B cell (primary cell): ENCODE measurements at regions not wholly inside any gene's neighbourhood (a gene's known extent, or its start where the extent isn't known, plus 50 kb on each side); places are given as distances from the start of the nearest gene placed in this dataset.

ENCODE experiments used
- ATAC-seq: fragments of 200-7000 bp; cut with Tn5 transposase; one replicate; pipeline ENCODE4 v1.10.0; 2021; ENCODE audit warnings: low read depth, mild to moderate bottlenecking, moderate number of reproducible peaks, moderate library complexity
- CTCF ChIA-PET: fragments of 350-600 bp; sonication (Branson Sonifier 250); formaldehyde crosslinking; loops from one replicate; lab custom pipeline; 2021; ENCODE audit warnings: antibody characterized with exemption, inconsistent platforms; lab: Charles Lee
- POLR2A ChIA-PET: fragments of 350-600 bp; sonication (Branson Sonifier 250); formaldehyde crosslinking; loops from one replicate; lab custom pipeline; 2021; ENCODE audit warnings: antibody characterized with exemption; lab: Charles Lee
- DNase-seq: peaks from one replicate; pipeline ENCODE4 v3.0.0; 2013
- H2AFZ ChIP-seq: 2 replicates; pipeline ENCODE4 v1.6.1; 2012; ENCODE audit warnings: mild to moderate bottlenecking, low read depth, low read length; ENCODE audit not compliant: insufficient read depth, poor library complexity, severe bottlenecking
- H3K27ac ChIP-seq, 2 donors: 1 replicate in 1 of 2; 2 replicates in 1 of 2; pipeline ENCODE4 v1.5.1; 2012 to 2013; ENCODE audit warnings: low read length in 2 of 2, mild to moderate bottlenecking in 2 of 2, moderate library complexity in 1 of 2
- H3K27me3 ChIP-seq, 4 experiments: fragments of 200-600 bp in 1 of 4; sonication (generic) in 1 of 4; replicated peaks in 1 of 4; 1 replicate in 2 of 4; 2 replicates in 2 of 4; pipeline versions ENCODE4 v1.6.1 to v1.7.0; 2013 to 2016; ENCODE audit warnings: low read length in 3 of 4, mild to moderate bottlenecking in 2 of 4, mixed read lengths in 1 of 4, moderate library complexity in 1 of 4; ENCODE audit not compliant: insufficient read depth in 4 of 4, control insufficient read depth in 3 of 4; ENCODE audit errors: control extremely low read depth in 1 of 4
- H3K36me3 ChIP-seq, 2 experiments: replicated peaks in 1 of 2; 1 replicate in 1 of 2; 2 replicates in 1 of 2; pipeline versions ENCODE4 v1.6.1 to v1.7.1; 2013; ENCODE audit warnings: low read length in 1 of 2; ENCODE audit not compliant: insufficient read depth in 2 of 2, control insufficient read depth in 1 of 2; ENCODE audit errors: control extremely low read depth in 1 of 2, extremely low read depth in 1 of 2
- H3K4me1 ChIP-seq, 2 donors: fragments of 200-600 bp in 1 of 2; sonication (generic) in 1 of 2; 1 replicate in 1 of 2; 2 replicates in 1 of 2; pipeline versions ENCODE4 v1.5.1 to v1.6.1; 2013 to 2017; ENCODE audit warnings: low read length in 2 of 2; ENCODE audit not compliant: control insufficient read depth in 2 of 2, insufficient read depth in 2 of 2
- H3K4me2 ChIP-seq: replicated peaks from 2 replicates; pipeline ENCODE3; 2012; ENCODE audit warnings: mild to moderate bottlenecking, low read depth, low read length; ENCODE audit not compliant: poor library complexity, severe bottlenecking
- H3K4me3 ChIP-seq, 5 experiments: fragments of 200-600 bp in 1 of 5; sonication (generic) in 1 of 5; 1 replicate in 3 of 5; 2 replicates in 2 of 5; pipeline versions ENCODE4 v1.5.1 to v1.7.0; 2011 to 2016; ENCODE audit warnings: low read length in 4 of 5, mild to moderate bottlenecking in 4 of 5, low read depth in 2 of 5, control low read depth in 1 of 5, moderate library complexity in 1 of 5; ENCODE audit not compliant: insufficient read depth in 1 of 5; ENCODE audit errors: control extremely low read depth in 1 of 5, extremely low read depth in 1 of 5
- H3K79me2 ChIP-seq: fragments of 200-600 bp; sonication (generic); one replicate; pipeline ENCODE4 v1.6.0; 2016; ENCODE audit warnings: low read length; ENCODE audit not compliant: control insufficient read depth, insufficient read depth
- H3K9ac ChIP-seq: fragments of 200-600 bp; sonication (generic); 2 replicates; pipeline ENCODE4 v1.6.1; 2017; ENCODE audit warnings: mild to moderate bottlenecking, low read length, moderate library complexity
- H3K9me3 ChIP-seq, 3 donors: one replicate each; pipeline versions ENCODE4 v1.6.1 to v1.7.1; 2013; ENCODE audit warnings: low read length in 2 of 3; ENCODE audit not compliant: control insufficient read depth in 2 of 3, insufficient read depth in 1 of 3; ENCODE audit errors: control extremely low read depth in 1 of 3
- H4K20me1 ChIP-seq: 2 replicates; pipeline ENCODE4 v1.6.0; 2012; ENCODE audit warnings: mild to moderate bottlenecking, low read length; ENCODE audit not compliant: insufficient read depth, control insufficient read depth, poor library complexity, severe bottlenecking
- H3K27ac Mint-ChIP-seq: one replicate; pipeline ENCODE4 v1.8.0; 2021; ENCODE audit warnings: mixed read lengths
- H3K27me3 Mint-ChIP-seq: one replicate; pipeline ENCODE4 v1.8.0; 2021; ENCODE audit warnings: mixed read lengths
- H3K4me1 Mint-ChIP-seq: one replicate; pipeline ENCODE4 v1.8.0; 2021; ENCODE audit warnings: mixed read lengths
- H3K4me3 Mint-ChIP-seq: one replicate; pipeline ENCODE4 v1.8.0; 2021; ENCODE audit warnings: mixed read lengths
- H3K9me3 Mint-ChIP-seq: one replicate; pipeline ENCODE4 v1.8.0; 2022; ENCODE audit warnings: mixed read lengths; ENCODE audit not compliant: insufficient read depth
- CTCF ChIP-seq: fragments of 200-600 bp; IDR thresholded peaks from one replicate; pipeline ENCODE4 v1.8.0; 2022; ENCODE audit warnings: antibody characterized with exemption, mild to moderate bottlenecking
- EZH2 ChIP-seq: IDR thresholded peaks from 2 replicates; pipeline ENCODE4 v1.6.1; 2012; ENCODE audit warnings: borderline replicate concordance, low read depth, mild to moderate bottlenecking, moderate library complexity, low read length; ENCODE audit not compliant: insufficient read depth, poor library complexity, severe bottlenecking
- WGBS: methylation state at CpG from one replicate; pipeline ENCODE4 v1.1.5; 2013; ENCODE audit warnings: missing lambda C conversion rate; ENCODE audit not compliant: insufficient coverage; 5-methylcytosine and 5-hydroxymethylcytosine counted together
- intact Hi-C: fragments of 100-400 bp; cut with micrococcal nuclease; formaldehyde crosslinking; loops from one replicate; pipeline ENCODE4 v1.10.0; 2022

- H3K27ac ChIP-seq, result no peak overlapping the region
- H3K27me3 ChIP-seq, result no peaks in the 10 kb centered on the region
- no peaks in the 10 kb centered on the region for H3K79me2 ChIP-seq
- ChIA-PET CTCF (no interaction called here), POLR2A (no interaction called here)
- Mint-ChIP-seq H3K4me1 (no peaks in the 10 kb centered on the region), H3K9me3 (no peaks in the 10 kb centered on the region), H3K27me3 (no peaks in the 10 kb centered on the region), H3K4me3 (no peak overlapping the region), H3K27ac (no peak overlapping the region)
- intact Hi-C loops, result no loop called here
- WGBS, result no CpG with 5 or more reads among the region's 1 CpG
- DNase-seq, result no peak
- H3K36me3 ChIP-seq, result no peaks in the 10 kb centered on the region
- H4K20me1 ChIP-seq, result no peaks in the 10 kb centered on the region
- H3K4me3 ChIP-seq, result no peak overlapping the region
- peaks cover 0 to 3% (median 0%) of the 10 kb centered on the region in 3 donors for H3K9me3 ChIP-seq
- H2AFZ ChIP-seq, result no peak overlapping the region
- H3K4me1 ChIP-seq, result no peaks in the 10 kb centered on the region
- ATAC-seq, result no peak
- TF ChIP-seq CTCF, result no peak
- TF ChIP-seq EZH2, result no peak
- no peak overlapping the region for H3K4me2 ChIP-seq
- no peak overlapping the region for H3K9ac ChIP-seq
Observed at GRCh38 chr9:26516773-26517343, 375.7 kb downstream of the CAAP1 start.

- no peak for TF ChIP-seq CTCF
- no peak for TF ChIP-seq EZH2
- H3K9me3 ChIP-seq, result no peaks in the 10 kb centered on the region
- no peaks in the 10 kb centered on the region for H3K36me3 ChIP-seq
- H3K79me2 ChIP-seq, result no peaks in the 10 kb centered on the region
- ChIA-PET CTCF (no interaction called here), POLR2A (no interaction called here)
- H3K9ac ChIP-seq, result no peak overlapping the region
- Mint-ChIP-seq H3K27ac (no peak overlapping the region), H3K9me3 (no peaks in the 10 kb centered on the region), H3K27me3 (no peaks in the 10 kb centered on the region), H3K4me3 (no peak overlapping the region), H3K4me1 (no peaks in the 10 kb centered on the region)
- no peak for ATAC-seq
- intact Hi-C loops, result no loop called here
- no peak for DNase-seq
- H3K4me3 ChIP-seq, result no peak overlapping the region
- WGBS, result 79% methylated on average over 3 of the region's 4 CpGs
- no peak overlapping the region for H3K4me2 ChIP-seq
- no peaks in the 10 kb centered on the region for H3K4me1 ChIP-seq
- no peak overlapping the region for H2AFZ ChIP-seq
- H3K27me3 ChIP-seq, result no peaks in the 10 kb centered on the region
- H4K20me1 ChIP-seq, result no peaks in the 10 kb centered on the region
- no peak overlapping the region for H3K27ac ChIP-seq
Observed at GRCh38 chr9:26513730-26514129, 378.9 kb downstream of the CAAP1 start.
